Endothelial cell (in vitro differentiated cells): ENCODE measurements at regions not wholly inside any gene's neighbourhood (a gene's known extent, or its start where the extent isn't known, plus 50 kb on each side); places are given as distances from the start of the nearest gene placed in this dataset.

Experiments used
- DNase-seq: peaks from one replicate; pipeline ENCODE4 v3.0.0; 2021; ENCODE audit warnings: low spot score
- H3K27ac Mint-ChIP-seq: one replicate; pipeline ENCODE4 v1.8.0; 2021; ENCODE audit warnings: mixed read lengths, inconsistent platforms; ENCODE audit not compliant: unreplicated experiment
- H3K27me3 Mint-ChIP-seq: one replicate; pipeline ENCODE4 v1.8.0; 2021; ENCODE audit warnings: mild to moderate bottlenecking, moderate library complexity, mixed read lengths, inconsistent platforms; ENCODE audit not compliant: unreplicated experiment
- H3K36me3 Mint-ChIP-seq: one replicate; pipeline ENCODE4 v1.8.0; 2021; ENCODE audit warnings: mild to moderate bottlenecking, low read depth, mixed read lengths, inconsistent platforms; ENCODE audit not compliant: unreplicated experiment
- H3K4me1 Mint-ChIP-seq: one replicate; pipeline ENCODE4 v1.8.0; 2021; ENCODE audit warnings: mild to moderate bottlenecking, mixed read lengths, inconsistent platforms; ENCODE audit not compliant: unreplicated experiment
- H3K4me3 Mint-ChIP-seq: one replicate; pipeline ENCODE4 v1.8.0; 2021; ENCODE audit warnings: mild to moderate bottlenecking, mixed read lengths, inconsistent platforms; ENCODE audit not compliant: unreplicated experiment
- H3K9me3 Mint-ChIP-seq: one replicate; pipeline ENCODE4 v1.8.0; 2021; ENCODE audit warnings: mixed read lengths, inconsistent platforms; ENCODE audit not compliant: unreplicated experiment
- CTCF ChIP-seq: fragments of 200-600 bp; sonication (generic); IDR thresholded peaks from one replicate; pipeline ENCODE4 v1.5.0; 2021; ENCODE audit warnings: antibody characterized with exemption; ENCODE audit not compliant: unreplicated experiment

GRCh38 chr20:10922506-10922905 lies 248.7 kb upstream of the JAG1 start:
- no peak for DNase-seq
- Mint-ChIP-seq H3K9me3 (no peaks in the 10 kb centered on the region), H3K4me1 (peaks cover 5% of the 10 kb centered on the region), H3K27me3 (no peaks in the 10 kb centered on the region), H3K36me3 (no peaks in the 10 kb centered on the region), H3K27ac (no peak overlapping the region), H3K4me3 (no peak overlapping the region)
- no peak for TF ChIP-seq CTCF

GRCh38 chr20:10922941-10923340 lies 249.1 kb upstream of the JAG1 start:
- Mint-ChIP-seq H3K9me3 (no peaks in the 10 kb centered on the region), H3K4me3 (no peak overlapping the region), H3K4me1 (peaks cover 5% of the 10 kb centered on the region), H3K27ac (no peak overlapping the region), H3K36me3 (no peaks in the 10 kb centered on the region), H3K27me3 (no peaks in the 10 kb centered on the region)
- no peak for TF ChIP-seq CTCF
- DNase-seq: no peak

- Mint-ChIP-seq H3K27me3 (no peaks in the 10 kb centered on the region), H3K4me3 (no peak overlapping the region), H3K9me3 (no peaks in the 10 kb centered on the region), H3K27ac (no peak overlapping the region), H3K36me3 (no peaks in the 10 kb centered on the region), H3K4me1 (peaks cover 5% of the 10 kb centered on the region)
- TF ChIP-seq CTCF: no peak
- no peak for DNase-seq
These were observed 250.9 kb upstream of the JAG1 start for GRCh38 chr20:10924644-10925201.

GRCh38 chr20:10925767-10926166 lies 252.0 kb upstream of the JAG1 start:
- DNase-seq: no peak
- Mint-ChIP-seq H3K9me3 (no peaks in the 10 kb centered on the region), H3K27ac (no peak overlapping the region), H3K27me3 (no peaks in the 10 kb centered on the region), H3K4me1 (peaks cover 5% of the 10 kb centered on the region), H3K36me3 (no peaks in the 10 kb centered on the region), H3K4me3 (no peak overlapping the region)
- no peak for TF ChIP-seq CTCF

- no peaks in the 10 kb centered on the region for H3K36me3 Mint-ChIP-seq
- TF ChIP-seq CTCF: no peak
- no peak overlapping the region for H3K4me3 Mint-ChIP-seq
- no peak for DNase-seq
- H3K4me1 Mint-ChIP-seq: peaks cover 5% of the 10 kb centered on the region
- no peaks in the 10 kb centered on the region for H3K9me3 Mint-ChIP-seq
- no peak overlapping the region for H3K27ac Mint-ChIP-seq
- peaks cover 2% of the 10 kb centered on the region for H3K27me3 Mint-ChIP-seq
These were observed 253.3 kb upstream of the JAG1 start for GRCh38 chr20:10927011-10927583.
